Trophoblast cell (in vitro differentiated cells and primary cell): ENCODE measurements at regions not wholly inside any gene's neighbourhood (a gene's known extent, or its start where the extent isn't known, plus 50 kb on each side); places are given as distances from the start of the nearest gene placed in this dataset.
A peak's percentile ranks its signal among the peaks of the same experiment; 100 is the strongest.

Experiments
- DNase-seq, 2 donors: peaks; one replicate each; pipeline ENCODE4 v3.0.0-alpha.2; 2016
- H2AFZ ChIP-seq: 2 replicates; pipeline ENCODE4 v1.6.1; 2013; ENCODE audit warnings: low read length, moderate library complexity, mild to moderate bottlenecking; ENCODE audit not compliant: insufficient read depth, poor library complexity
- H2AK5ac ChIP-seq: 2 replicates; pipeline ENCODE4 v1.6.1; 2013; ENCODE audit warnings: mild to moderate bottlenecking, low read length
- H2BK120ac ChIP-seq: 2 replicates; pipeline ENCODE4 v1.6.1; 2013; ENCODE audit warnings: low read length, mild to moderate bottlenecking, moderate library complexity; ENCODE audit not compliant: insufficient read depth, poor library complexity
- H2BK12ac ChIP-seq: 2 replicates; pipeline ENCODE4 v1.6.1; 2013; ENCODE audit warnings: mild to moderate bottlenecking, low read length, moderate library complexity
- H2BK5ac ChIP-seq: 2 replicates; pipeline ENCODE4 v1.6.1; 2013; ENCODE audit warnings: low read length, low read depth, moderate library complexity, mild to moderate bottlenecking; ENCODE audit not compliant: poor library complexity
- H3K14ac ChIP-seq: 2 replicates; pipeline ENCODE4 v1.6.1; 2013; ENCODE audit warnings: mild to moderate bottlenecking, low read length
- H3K18ac ChIP-seq: 2 replicates; pipeline ENCODE4 v1.6.1; 2013; ENCODE audit warnings: mild to moderate bottlenecking, low read length
- H3K23ac ChIP-seq: 2 replicates; pipeline ENCODE4 v1.6.1; 2013; ENCODE audit warnings: low read length
- H3K27ac ChIP-seq: 2 replicates; pipeline ENCODE4 v1.5.1; 2013; ENCODE audit warnings: low read depth, mild to moderate bottlenecking, inconsistent platforms, low read length, moderate library complexity
- H3K27me3 ChIP-seq: 2 replicates; pipeline ENCODE4 v1.6.1; 2013; ENCODE audit warnings: inconsistent platforms, mild to moderate bottlenecking, low read length, moderate library complexity; ENCODE audit not compliant: insufficient read depth
- H3K36me3 ChIP-seq, 2 experiments: 1 replicate in 1 of 2; 2 replicates in 1 of 2; pipeline ENCODE4 v1.6.1; 2013; ENCODE audit warnings: low read length in 2 of 2, mild to moderate bottlenecking in 2 of 2, moderate library complexity in 1 of 2; ENCODE audit not compliant: insufficient read depth in 2 of 2, control insufficient read depth in 1 of 2
- H3K4ac ChIP-seq: 2 replicates; pipeline ENCODE4 v1.6.1; 2013; ENCODE audit warnings: low read depth, mild to moderate bottlenecking, low read length, moderate library complexity
- H3K4me1 ChIP-seq, 2 experiments: 1 replicate in 1 of 2; 2 replicates in 1 of 2; pipeline ENCODE4 v1.6.1; 2013; ENCODE audit warnings: low read length in 2 of 2, mild to moderate bottlenecking in 2 of 2, moderate library complexity in 1 of 2; ENCODE audit not compliant: insufficient read depth in 2 of 2, control insufficient read depth in 1 of 2
- H3K4me2 ChIP-seq: 2 replicates; pipeline ENCODE4 v1.6.1; 2013; ENCODE audit warnings: inconsistent platforms, mild to moderate bottlenecking, low read length, moderate library complexity
- H3K4me3 ChIP-seq: 2 replicates; pipeline ENCODE4 v1.5.1; 2013; ENCODE audit warnings: mild to moderate bottlenecking, low read depth, low read length, inconsistent platforms
- H3K79me1 ChIP-seq: one replicate; pipeline ENCODE4 v1.6.1; 2013; ENCODE audit warnings: low read length
- H3K79me2 ChIP-seq: 2 replicates; pipeline ENCODE4 v1.6.1; 2013; ENCODE audit warnings: low read length, mild to moderate bottlenecking; ENCODE audit not compliant: control insufficient read depth, insufficient read depth, poor library complexity
- H3K9ac ChIP-seq: 2 replicates; pipeline ENCODE4 v1.6.1; 2013; ENCODE audit warnings: mild to moderate bottlenecking, low read length
- H3K9me3 ChIP-seq: 2 replicates; pipeline ENCODE4 v1.6.1; 2013; ENCODE audit warnings: low read depth, mild to moderate bottlenecking, control low read depth, inconsistent platforms, low read length; ENCODE audit not compliant: insufficient read depth
- H4K12ac ChIP-seq: 2 replicates; pipeline ENCODE4 v1.6.1; 2013; ENCODE audit warnings: low read depth, mild to moderate bottlenecking, low read length, moderate library complexity
- H4K8ac ChIP-seq: 2 replicates; pipeline ENCODE4 v1.6.1; 2013; ENCODE audit warnings: low read depth, mild to moderate bottlenecking, low read length, moderate library complexity
- H4K91ac ChIP-seq: one replicate; pipeline ENCODE4 v1.6.1; 2013; ENCODE audit warnings: low read depth, mild to moderate bottlenecking, low read length, moderate library complexity
- WGBS: extraction: QIAGEN DNeasy Blood & Tissue Kit; methylation state at CpG from one replicate; pipeline ENCODE4 v1.1.7; 2013; ENCODE audit warnings: missing lambda C conversion rate; ENCODE audit not compliant: insufficient read length, insufficient coverage; ENCODE audit errors: extremely low coverage; 5-methylcytosine and 5-hydroxymethylcytosine counted together

DNA sequence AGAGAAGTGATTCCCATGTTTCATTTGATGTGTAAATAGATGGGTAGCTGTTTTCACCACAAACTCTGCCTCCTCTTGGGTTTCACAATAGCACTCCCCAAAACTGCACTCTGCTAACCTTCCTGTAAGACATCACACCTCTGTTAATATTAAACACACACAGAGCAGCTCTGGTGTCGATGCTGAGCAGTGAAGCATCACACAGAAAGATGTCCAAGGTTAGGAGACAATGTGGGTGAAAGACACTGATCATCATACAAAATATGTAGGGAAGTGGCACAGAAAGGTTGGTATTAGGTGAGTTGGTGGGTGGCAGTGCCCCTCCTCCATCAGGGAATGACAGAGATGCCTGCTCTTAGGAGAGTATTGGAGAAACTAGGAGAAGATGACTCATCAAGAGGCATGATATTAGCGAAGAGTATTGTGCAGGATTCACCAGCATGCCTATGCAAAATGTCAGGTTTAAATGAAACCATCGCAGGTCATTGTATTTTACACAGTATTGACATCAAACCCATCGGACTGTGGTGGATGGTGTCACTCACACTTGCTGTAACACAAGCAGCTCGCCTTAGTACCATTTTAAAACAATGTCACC, 199.7 kb downstream of the TBXT start:
- Histone ChIP-seq H2AK5ac (no peak overlapping the region), H3K14ac (no peak overlapping the region), H4K91ac (no peak overlapping the region), H2BK12ac (no peak overlapping the region), H3K36me3 (no peaks in the 10 kb centered on the region), H3K23ac (no peak overlapping the region), H3K4me2 (no peak overlapping the region), H3K79me2 (peaks cover 1% of the 10 kb centered on the region), H2BK120ac (no peak overlapping the region), H3K27ac (no peak overlapping the region), H4K8ac (no peak overlapping the region), H3K4me1 (no peaks in the 10 kb centered on the region), H3K9me3 (no peaks in the 10 kb centered on the region), H3K79me1 (no peaks in the 10 kb centered on the region), H3K9ac (no peak overlapping the region), H2BK5ac (no peak overlapping the region), H3K4me3 (no peak overlapping the region), H3K18ac (no peak overlapping the region), H2AFZ (no peak overlapping the region), H4K12ac (no peak overlapping the region), H3K27me3 (no peaks in the 10 kb centered on the region), H3K4ac (no peak overlapping the region)
- WGBS: no CpG with 5 or more reads among the region's 5 CpGs
- DNase-seq: peak in 1 of 2 donors; percentile 32

DNA sequence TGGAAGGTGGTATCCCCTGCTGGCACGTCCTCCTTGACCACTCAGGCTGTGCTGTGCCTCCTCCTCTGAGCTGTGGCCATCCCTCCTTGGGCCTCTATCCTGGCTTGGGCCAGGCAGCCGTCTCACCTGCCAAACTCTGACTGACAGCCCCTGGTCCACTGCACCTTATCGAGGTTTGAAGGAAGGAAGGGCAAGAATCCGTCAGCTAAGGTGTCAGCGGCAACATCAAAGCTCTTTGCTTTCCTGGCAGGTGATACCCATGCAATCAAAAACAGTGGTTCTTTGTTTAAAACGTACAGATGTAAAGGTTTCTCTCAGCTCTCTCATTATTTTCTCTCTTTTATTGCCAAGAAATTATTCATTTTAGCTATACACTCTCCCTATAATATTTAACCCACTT, 203.9 kb downstream of the TBXT start:
- Histone ChIP-seq H3K9ac (no peak overlapping the region), H3K18ac (no peak overlapping the region), H2BK5ac (no peak overlapping the region), H2AFZ (no peak overlapping the region), H3K4me1 (no peaks in the 10 kb centered on the region), H3K14ac (no peak overlapping the region), H3K23ac (no peak overlapping the region), H2BK12ac (no peak overlapping the region), H3K27me3 (no peaks in the 10 kb centered on the region), H3K79me2 (peaks cover 1% of the 10 kb centered on the region), H2AK5ac (no peak overlapping the region), H4K8ac (no peak overlapping the region), H3K27ac (no peak overlapping the region), H3K36me3 (no peaks in the 10 kb centered on the region), H3K4ac (no peak overlapping the region), H3K79me1 (no peaks in the 10 kb centered on the region), H3K9me3 (peaks cover 3% of the 10 kb centered on the region), H2BK120ac (no peak overlapping the region), H4K12ac (no peak overlapping the region), H3K4me2 (no peak overlapping the region), H3K4me3 (no peak overlapping the region), H4K91ac (no peak overlapping the region)
- no peak for DNase-seq
- WGBS: no CpG with 5 or more reads among the region's 6 CpGs

DNA sequence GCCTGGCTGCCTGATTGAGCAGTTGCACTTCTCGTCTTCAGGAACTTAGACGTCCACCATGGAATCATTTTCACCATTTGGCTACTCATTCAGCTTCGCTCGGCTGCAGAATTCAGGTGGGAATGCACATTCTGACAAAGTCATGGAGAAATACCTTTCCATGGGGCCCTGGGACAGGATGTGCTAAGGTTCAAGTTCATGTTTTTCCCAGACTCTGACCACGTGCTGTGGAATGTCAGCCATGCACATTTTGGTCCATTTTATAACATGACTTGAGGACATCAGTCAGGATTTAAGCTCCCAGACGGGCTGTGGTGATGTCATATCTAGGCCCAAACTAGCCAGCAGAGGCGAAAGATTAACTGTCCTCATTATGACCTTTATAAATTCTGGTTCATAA, 205.3 kb downstream of the TBXT start:
- Histone ChIP-seq H3K9ac (no peak overlapping the region), H2BK120ac (no peak overlapping the region), H2BK12ac (no peak overlapping the region), H3K36me3 (no peaks in the 10 kb centered on the region), H4K12ac (no peak overlapping the region), H3K79me2 (peaks cover 1% of the 10 kb centered on the region), H3K79me1 (no peaks in the 10 kb centered on the region), H3K4me2 (no peak overlapping the region), H3K23ac (no peak overlapping the region), H3K27me3 (no peaks in the 10 kb centered on the region), H3K14ac (no peak overlapping the region), H2AFZ (no peak overlapping the region), H4K91ac (no peak overlapping the region), H3K4me1 (no peaks in the 10 kb centered on the region), H3K27ac (no peak overlapping the region), H3K18ac (no peak overlapping the region), H3K9me3 (peaks cover 3% of the 10 kb centered on the region), H4K8ac (no peak overlapping the region), H3K4me3 (no peak overlapping the region), H3K4ac (no peak overlapping the region), H2AK5ac (no peak overlapping the region), H2BK5ac (no peak overlapping the region)
- WGBS: no CpG with 5 or more reads among the region's 7 CpGs
- DNase-seq: no peak

DNA sequence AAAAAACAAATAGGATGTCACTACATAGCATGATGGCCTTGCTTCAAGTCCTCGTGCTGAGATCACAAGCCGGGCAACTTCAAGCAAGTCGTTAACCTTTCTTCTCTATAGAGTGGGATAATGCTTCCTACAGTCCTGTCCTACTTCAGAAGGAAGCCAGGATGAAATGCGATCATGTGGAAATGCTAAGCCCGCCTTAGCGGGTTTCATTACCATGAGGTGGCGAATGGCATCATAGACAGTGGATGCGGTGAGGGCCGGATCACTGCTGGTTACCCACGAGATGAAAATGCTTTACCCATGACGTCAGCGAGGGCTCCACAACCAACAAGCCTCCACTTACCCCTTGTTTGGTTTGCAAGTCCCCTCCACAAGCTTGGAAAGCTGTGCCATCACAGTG, 206.4 kb downstream of the TBXT start:
- H3K4me2 ChIP-seq: no peak overlapping the region
- H3K36me3 ChIP-seq: no peaks in the 10 kb centered on the region
- H3K14ac ChIP-seq: no peak overlapping the region
- H3K27me3 ChIP-seq: no peaks in the 10 kb centered on the region
- no peak overlapping the region for H3K4ac ChIP-seq
- no peak overlapping the region for H3K18ac ChIP-seq
- H2BK12ac ChIP-seq: no peak overlapping the region
- no peak overlapping the region for H4K12ac ChIP-seq
- no CpG with 5 or more reads among the region's 12 CpGs for WGBS
- no peaks in the 10 kb centered on the region for H3K79me1 ChIP-seq
- H2AK5ac ChIP-seq: no peak overlapping the region
- H3K79me2 ChIP-seq: peaks cover 1% of the 10 kb centered on the region
- no peak overlapping the region for H3K9ac ChIP-seq
- no peak for DNase-seq
- no peak overlapping the region for H4K91ac ChIP-seq
- H3K27ac ChIP-seq: no peak overlapping the region
- peaks cover 3% of the 10 kb centered on the region for H3K9me3 ChIP-seq
- H3K4me1 ChIP-seq: no peaks in the 10 kb centered on the region
- no peak overlapping the region for H2AFZ ChIP-seq
- no peak overlapping the region for H4K8ac ChIP-seq
- H2BK5ac ChIP-seq: no peak overlapping the region
- no peak overlapping the region for H3K23ac ChIP-seq
- no peak overlapping the region for H3K4me3 ChIP-seq
- H2BK120ac ChIP-seq: no peak overlapping the region
